Activated CD4-positive, alpha-beta T cell treated with anti-CD3 and anti-CD28 coated beads, Interleukin-2, amount 50 U/mL, for 48 hours (primary cell): ENCODE measurements at regions not wholly inside any gene's neighbourhood (a gene's known extent, or its start where the extent isn't known, plus 50 kb on each side); places are given as distances from the start of the nearest gene placed in this dataset.

Experiments
- DNase-seq, 2 experiments: peaks; one replicate each; pipeline ENCODE4 v3.0.0-alpha.2; 2020

DNA sequence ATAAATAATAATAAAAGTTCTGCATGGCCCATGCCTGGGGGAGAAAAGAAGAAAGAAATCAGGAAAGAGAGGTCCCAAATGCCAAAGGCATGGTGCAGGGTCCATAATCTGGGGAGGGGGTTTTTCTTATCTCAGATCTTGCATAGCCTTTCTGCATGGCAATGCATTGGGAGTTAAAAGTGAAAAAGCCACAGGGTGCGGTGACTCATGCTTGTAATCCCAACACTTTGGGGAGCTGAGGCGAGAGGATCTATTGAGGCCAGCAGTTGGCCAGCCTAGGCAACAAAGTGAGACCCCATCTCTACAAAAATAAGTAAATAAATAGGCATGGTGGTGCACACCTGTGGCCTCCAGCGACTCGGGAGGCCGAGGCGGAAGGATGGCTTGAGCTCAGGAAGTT, 76.8 kb upstream of the GATA2 start:
- no peak for DNase-seq

DNA sequence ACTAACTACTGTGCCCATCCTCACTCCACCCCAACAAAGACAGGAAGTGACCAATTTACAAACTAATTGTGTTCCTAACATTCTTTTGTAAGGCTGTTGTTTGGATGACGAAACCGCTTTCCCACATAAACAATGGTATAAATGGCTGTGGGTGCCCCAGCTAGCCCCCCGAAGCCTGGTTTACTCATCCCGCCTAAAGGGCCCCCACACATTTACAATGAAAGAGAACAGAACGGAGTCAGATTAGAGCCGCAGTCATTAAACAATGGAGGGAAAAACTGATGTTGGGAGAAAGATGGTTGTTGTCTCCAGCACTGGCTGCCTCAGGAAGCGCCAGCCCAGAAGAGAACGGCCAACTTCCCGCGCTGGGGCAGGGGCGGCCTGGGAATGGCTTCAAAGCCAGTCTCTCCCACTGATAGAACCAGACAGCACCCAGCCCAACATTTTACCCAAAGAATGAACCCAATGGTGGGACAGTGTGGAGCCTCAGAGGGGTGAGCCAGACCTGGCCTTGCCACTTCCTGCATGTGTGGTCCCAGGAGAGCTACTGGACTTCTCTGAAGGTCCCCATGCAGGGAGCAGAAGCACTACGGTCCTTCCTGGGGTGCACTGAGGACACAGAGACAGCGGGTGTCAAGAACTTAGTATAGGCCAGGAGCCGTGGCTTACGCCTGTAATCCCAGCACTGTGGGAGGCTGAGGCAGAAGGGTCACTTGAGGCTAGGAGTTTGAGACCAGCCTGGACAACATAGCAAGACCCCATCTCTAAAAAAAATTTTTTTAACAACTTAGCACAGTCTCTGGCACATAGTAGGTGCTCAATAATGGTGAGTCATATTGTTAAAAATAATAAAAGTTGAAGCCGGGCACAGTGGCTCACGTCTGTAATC, 75.8 kb upstream of the GATA2 start:
- DNase-seq = no peak

DNA sequence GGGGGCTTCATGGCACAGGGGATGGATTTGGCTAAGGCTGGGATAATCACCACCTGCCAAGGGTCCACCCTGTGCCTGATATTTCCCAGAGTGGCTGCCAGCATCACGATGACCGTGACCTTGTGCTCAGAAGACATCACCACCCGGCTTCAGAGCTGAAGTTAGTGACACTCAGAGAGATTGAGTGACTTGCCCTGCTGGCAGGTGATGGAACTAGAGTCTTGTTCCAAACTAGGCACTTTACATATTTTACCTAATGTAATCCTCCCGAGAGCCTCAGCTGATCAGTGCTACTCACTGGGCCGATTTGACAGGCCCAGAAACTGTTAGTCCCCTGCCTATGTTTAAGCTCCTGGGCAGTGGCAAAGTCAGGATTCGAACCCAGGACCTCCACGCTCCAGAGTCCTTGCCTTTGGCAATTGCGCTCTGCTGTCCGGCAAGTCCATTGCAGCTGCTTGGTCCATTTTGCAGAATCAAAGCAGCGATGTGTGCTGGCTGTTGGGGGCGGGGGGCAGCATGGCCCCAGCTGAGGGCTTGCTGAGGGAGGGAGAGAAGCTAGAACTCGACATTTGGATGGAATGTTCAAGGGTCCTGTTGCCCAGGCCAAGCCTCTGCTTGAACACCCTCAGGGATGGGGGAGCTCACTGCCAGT, 74.8 kb upstream of the GATA2 start:
- DNase-seq = no peak

DNA sequence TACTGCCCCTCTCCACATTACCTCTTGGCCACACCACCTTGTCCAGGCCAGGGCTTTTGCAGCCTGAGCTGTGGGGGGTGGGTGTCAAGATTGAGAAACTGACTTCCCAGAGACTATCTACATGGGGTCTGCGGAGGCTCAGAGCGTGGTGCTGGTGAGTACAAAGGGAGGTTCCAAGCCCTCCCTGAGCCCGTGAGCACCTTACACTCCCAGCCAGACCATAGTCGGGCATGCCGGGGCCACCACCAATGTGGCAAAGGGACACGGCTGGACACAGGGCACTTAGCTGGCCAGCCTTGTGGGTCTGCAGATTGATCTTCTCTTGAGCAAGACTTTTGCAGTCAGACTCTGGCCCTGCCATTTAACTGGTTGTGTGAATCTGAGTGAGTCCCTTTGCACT, 74.1 kb upstream of the GATA2 start:
- DNase-seq = no peak

GRCh38 chr3:128563439-128563838, 70.4 kb upstream of the GATA2 start:
- no peak for DNase-seq

GRCh38 chr3:128561504-128561903, 68.5 kb upstream of the GATA2 start:
- DNase-seq = no peak

GRCh38 chr3:128560768-128561167, 67.8 kb upstream of the GATA2 start:
- DNase-seq = no peak

GRCh38 chr3:128559486-128560225, 66.7 kb upstream of the GATA2 start:
- peak; percentile 15 to 17 for DNase-seq

GRCh38 chr3:128557531-128558280, 64.7 kb upstream of the GATA2 start:
- no peak for DNase-seq

- no peak for DNase-seq
Observed at GRCh38 chr3:128556907-128557306, 63.9 kb upstream of the GATA2 start.

GRCh38 chr3:128556384-128556783, 63.4 kb upstream of the GATA2 start:
- no peak for DNase-seq

DNA sequence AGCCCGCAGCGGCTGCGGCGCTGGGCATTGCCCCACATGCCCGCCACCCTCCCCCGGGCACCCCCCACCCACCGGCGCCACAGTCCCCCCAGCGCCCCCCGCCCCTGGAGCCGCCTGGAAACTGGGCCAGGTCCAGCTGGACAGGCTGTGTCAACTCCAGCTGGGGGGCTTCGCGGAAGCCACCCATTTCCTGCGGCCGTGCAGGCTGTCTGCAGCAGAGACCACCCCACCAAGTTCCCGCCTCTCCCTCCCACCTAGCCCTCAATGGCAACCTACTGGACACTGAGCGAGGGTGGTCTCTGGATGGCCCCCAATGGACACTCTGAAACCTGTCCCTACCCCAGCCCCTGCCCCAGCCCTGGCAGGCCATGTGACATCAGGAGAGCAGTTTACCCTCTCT, 62.8 kb upstream of the GATA2 start:
- DNase-seq = no peak

GRCh38 chr3:128555098-128555825, 62.3 kb upstream of the GATA2 start:
- no peak for DNase-seq

DNA sequence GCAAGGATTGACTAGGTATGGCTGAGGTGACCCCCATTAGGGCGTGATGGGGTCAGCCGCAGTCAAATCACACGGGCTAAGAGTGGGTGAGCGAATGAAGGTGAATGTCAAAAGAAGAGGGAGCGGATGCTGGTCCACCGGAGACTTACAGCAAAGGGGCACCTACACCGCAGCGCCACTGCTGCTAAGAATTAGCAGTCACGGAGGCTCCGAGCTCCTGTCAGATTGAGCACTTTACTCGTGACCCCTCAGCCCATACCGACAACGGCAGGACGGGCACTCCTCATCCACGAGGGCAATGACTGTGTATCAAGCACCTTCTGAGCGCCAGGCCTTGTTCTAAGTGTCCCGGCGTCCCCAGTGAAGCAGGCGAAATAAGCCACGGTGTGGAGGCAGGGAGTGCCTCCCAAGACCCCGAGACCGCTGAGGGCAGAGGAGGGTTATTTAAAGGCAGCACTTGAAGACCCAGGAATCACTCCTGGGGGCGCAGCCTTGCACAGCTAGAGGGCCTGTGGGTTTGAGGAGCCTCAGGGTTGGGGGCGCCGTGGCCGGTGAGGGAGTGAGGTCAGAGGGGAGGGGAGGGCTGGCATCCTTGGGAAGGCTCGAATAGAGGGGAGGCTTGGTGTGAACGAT, 61.6 kb upstream of the GATA2 start:
- DNase-seq = no peak

GRCh38 chr3:128554100-128554464, 61.1 kb upstream of the GATA2 start:
- no peak for DNase-seq

DNA sequence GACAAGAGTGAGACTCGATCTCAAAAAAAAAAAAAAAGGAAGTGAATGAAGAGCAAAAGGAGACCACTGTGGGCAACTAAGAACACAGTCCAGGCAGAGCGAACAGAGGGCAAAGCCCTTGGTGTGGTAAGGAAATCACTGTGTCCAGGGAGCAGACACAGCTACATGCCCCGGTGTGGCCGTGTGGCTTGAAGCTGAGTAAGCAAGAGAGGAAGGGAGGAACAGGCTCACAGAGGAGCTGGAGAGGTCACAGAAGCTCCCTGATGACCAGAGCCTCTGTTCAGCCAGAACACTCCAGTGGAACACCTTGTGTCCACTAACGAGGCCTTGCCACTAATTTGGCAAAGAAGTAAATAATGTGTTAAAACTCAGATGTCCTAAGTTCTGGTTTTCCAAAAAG, 60.6 kb upstream of the GATA2 start:
- no peak for DNase-seq

- DNase-seq = no peak
Observed at GRCh38 chr3:128551867-128552266, 58.9 kb upstream of the GATA2 start.

DNA sequence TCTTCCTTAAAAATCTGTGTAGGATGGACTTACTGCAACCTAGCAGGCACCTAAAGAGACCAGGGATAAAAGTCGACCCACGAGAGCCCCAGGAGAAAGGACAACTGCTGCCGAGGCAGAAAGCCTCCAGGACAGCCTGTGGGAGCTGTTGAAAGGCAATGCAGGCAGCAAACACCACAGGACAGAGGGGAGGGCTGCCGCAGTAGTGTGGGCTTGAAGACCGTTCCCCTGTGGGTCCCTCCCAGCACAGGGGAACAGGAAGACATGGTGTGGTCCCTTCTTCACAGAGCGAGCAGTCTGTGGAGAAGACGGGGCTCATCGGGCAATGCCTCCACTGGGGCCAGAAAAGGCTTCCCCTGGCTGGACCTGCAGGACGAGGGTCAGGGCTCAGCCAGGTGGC, 58.5 kb upstream of the GATA2 start:
- DNase-seq = no peak

GRCh38 chr3:128550471-128551126, 57.6 kb upstream of the GATA2 start:
- DNase-seq = no peak

GRCh38 chr3:128550113-128550440, 57.1 kb upstream of the GATA2 start:
- no peak for DNase-seq
